WTC11 (cell line): ENCODE measurements at regions not wholly inside any gene's neighbourhood (a gene's known extent, or its start where the extent isn't known, plus 50 kb on each side); places are given as distances from the start of the nearest gene placed in this dataset.

Source experiments
- CBFB ChIP-seq: sonication (generic); formaldehyde crosslinking; IDR thresholded peaks from 2 replicates; pipeline ENCODE4 v1.8.1; 2022; ENCODE audit warnings: mild to moderate bottlenecking, low read depth, missing genetic modification reagents
- CREB1 ChIP-seq: sonication (generic); formaldehyde crosslinking; IDR thresholded peaks from 2 replicates; pipeline ENCODE4 v1.8.0; 2023; ENCODE audit warnings: mild to moderate bottlenecking, missing genetic modification reagents
- TF ChIP-seq, protein P1 (sequence below): fragments of 200-600 bp; IDR thresholded peaks from 2 replicates; pipeline ENCODE4 v1.8.0; 2022; ENCODE audit warnings: antibody characterized with exemption
- TF ChIP-seq, protein P2 (sequence below): fragments of 250-450 bp; sonication (Bioruptor Pico); IDR thresholded peaks from 2 replicates; pipeline ENCODE4 v1.9.0; 2021; ENCODE audit warnings: moderate library complexity, mild to moderate bottlenecking, inconsistent platforms, borderline replicate concordance
- TF ChIP-seq, protein P3 (sequence below): sonication (generic); formaldehyde crosslinking; IDR thresholded peaks from 2 replicates; pipeline ENCODE4 v1.8.0; 2023; ENCODE audit warnings: missing genetic modification reagents
- TF ChIP-seq, protein P4 (sequence below): sonication (generic); formaldehyde crosslinking; IDR thresholded peaks from 2 replicates; pipeline ENCODE4 v1.8.0; 2022; ENCODE audit warnings: mild to moderate bottlenecking, missing genetic modification reagents
- TF ChIP-seq, protein P5 (sequence below): sonication (generic); formaldehyde crosslinking; conservative IDR thresholded peaks from 2 replicates; pipeline ENCODE4 v1.8.1; 2022; ENCODE audit warnings: mild to moderate bottlenecking, missing genetic modification reagents
- TF ChIP-seq, protein P6 (sequence below): sonication (generic); formaldehyde crosslinking; IDR thresholded peaks from 2 replicates; pipeline ENCODE4 v1.8.1; 2023; ENCODE audit warnings: mild to moderate bottlenecking, moderate library complexity, missing genetic modification reagents
- TF ChIP-seq, protein P7 (sequence below): sonication (generic); formaldehyde crosslinking; IDR thresholded peaks from 2 replicates; pipeline ENCODE4 v1.8.1; 2022; ENCODE audit warnings: low read depth, missing genetic modification reagents, borderline replicate concordance
- TF ChIP-seq, protein P8 (sequence below): sonication (generic); formaldehyde crosslinking; IDR thresholded peaks from 2 replicates; pipeline ENCODE4 v1.8.0; 2022; ENCODE audit warnings: mild to moderate bottlenecking, missing genetic modification reagents

DNA sequence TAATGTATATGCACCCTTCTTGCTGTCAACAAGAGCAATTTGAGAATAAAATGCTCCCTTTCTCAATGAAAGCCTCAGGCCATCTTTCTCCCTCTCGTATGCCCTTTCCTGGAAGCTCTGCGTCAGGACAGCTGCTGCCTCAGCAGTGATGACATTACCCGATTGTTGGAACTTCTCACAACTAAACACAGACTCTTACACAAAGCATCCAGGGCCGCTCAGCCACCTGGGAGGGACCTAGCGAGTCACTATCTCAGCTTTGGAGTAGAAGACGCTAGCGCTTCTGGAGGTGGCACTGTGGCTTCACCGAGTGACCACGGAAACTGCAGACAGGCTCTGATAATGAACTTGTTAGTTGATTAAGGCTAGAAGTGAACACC, 153.2 kb upstream of the SOX1 start:
- TF ChIP-seq, protein P1, sequence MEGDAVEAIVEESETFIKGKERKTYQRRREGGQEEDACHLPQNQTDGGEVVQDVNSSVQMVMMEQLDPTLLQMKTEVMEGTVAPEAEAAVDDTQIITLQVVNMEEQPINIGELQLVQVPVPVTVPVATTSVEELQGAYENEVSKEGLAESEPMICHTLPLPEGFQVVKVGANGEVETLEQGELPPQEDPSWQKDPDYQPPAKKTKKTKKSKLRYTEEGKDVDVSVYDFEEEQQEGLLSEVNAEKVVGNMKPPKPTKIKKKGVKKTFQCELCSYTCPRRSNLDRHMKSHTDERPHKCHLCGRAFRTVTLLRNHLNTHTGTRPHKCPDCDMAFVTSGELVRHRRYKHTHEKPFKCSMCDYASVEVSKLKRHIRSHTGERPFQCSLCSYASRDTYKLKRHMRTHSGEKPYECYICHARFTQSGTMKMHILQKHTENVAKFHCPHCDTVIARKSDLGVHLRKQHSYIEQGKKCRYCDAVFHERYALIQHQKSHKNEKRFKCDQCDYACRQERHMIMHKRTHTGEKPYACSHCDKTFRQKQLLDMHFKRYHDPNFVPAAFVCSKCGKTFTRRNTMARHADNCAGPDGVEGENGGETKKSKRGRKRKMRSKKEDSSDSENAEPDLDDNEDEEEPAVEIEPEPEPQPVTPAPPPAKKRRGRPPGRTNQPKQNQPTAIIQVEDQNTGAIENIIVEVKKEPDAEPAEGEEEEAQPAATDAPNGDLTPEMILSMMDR, result no peak
- TF ChIP-seq, protein P2, sequence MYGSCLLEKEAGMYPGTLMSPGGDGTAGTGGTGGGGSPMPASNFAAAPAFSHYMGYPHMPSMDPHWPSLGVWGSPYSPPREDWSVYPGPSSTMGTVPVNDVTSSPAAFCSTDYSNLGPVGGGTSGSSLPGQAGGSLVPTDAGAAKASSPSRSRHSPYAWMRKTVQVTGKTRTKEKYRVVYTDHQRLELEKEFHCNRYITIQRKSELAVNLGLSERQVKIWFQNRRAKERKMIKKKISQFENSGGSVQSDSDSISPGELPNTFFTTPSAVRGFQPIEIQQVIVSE (CRISPR knock-in tag), result no peak
- TF ChIP-seq CBFB (CRISPR knock-in tag), result no peak
- TF ChIP-seq, protein P3, sequence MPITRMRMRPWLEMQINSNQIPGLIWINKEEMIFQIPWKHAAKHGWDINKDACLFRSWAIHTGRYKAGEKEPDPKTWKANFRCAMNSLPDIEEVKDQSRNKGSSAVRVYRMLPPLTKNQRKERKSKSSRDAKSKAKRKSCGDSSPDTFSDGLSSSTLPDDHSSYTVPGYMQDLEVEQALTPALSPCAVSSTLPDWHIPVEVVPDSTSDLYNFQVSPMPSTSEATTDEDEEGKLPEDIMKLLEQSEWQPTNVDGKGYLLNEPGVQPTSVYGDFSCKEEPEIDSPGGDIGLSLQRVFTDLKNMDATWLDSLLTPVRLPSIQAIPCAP (CRISPR knock-in tag), result no peak
- TF ChIP-seq, protein P4, sequence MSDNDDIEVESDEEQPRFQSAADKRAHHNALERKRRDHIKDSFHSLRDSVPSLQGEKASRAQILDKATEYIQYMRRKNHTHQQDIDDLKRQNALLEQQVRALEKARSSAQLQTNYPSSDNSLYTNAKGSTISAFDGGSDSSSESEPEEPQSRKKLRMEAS (CRISPR knock-in tag), result no peak
- TF ChIP-seq, protein P5, sequence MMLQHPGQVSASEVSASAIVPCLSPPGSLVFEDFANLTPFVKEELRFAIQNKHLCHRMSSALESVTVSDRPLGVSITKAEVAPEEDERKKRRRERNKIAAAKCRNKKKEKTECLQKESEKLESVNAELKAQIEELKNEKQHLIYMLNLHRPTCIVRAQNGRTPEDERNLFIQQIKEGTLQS (CRISPR knock-in tag), result no peak
- TF ChIP-seq, protein P6, sequence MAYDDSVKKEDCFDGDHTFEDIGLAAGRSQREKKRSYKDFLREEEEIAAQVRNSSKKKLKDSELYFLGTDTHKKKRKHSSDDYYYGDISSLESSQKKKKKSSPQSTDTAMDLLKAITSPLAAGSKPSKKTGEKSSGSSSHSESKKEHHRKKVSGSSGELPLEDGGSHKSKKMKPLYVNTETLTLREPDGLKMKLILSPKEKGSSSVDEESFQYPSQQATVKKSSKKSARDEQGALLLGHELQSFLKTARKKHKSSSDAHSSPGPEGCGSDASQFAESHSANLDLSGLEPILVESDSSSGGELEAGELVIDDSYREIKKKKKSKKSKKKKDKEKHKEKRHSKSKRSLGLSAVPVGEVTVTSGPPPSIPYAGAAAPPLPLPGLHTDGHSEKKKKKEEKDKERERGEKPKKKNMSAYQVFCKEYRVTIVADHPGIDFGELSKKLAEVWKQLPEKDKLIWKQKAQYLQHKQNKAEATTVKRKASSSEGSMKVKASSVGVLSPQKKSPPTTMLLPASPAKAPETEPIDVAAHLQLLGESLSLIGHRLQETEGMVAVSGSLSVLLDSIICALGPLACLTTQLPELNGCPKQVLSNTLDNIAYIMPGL (CRISPR knock-in tag), result no peak
- TF ChIP-seq CREB1 (CRISPR knock-in tag), result no peak
- TF ChIP-seq, protein P7, sequence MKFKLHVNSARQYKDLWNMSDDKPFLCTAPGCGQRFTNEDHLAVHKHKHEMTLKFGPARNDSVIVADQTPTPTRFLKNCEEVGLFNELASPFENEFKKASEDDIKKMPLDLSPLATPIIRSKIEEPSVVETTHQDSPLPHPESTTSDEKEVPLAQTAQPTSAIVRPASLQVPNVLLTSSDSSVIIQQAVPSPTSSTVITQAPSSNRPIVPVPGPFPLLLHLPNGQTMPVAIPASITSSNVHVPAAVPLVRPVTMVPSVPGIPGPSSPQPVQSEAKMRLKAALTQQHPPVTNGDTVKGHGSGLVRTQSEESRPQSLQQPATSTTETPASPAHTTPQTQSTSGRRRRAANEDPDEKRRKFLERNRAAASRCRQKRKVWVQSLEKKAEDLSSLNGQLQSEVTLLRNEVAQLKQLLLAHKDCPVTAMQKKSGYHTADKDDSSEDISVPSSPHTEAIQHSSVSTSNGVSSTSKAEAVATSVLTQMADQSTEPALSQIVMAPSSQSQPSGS (CRISPR knock-in tag), result no peak
- TF ChIP-seq, protein P8, sequence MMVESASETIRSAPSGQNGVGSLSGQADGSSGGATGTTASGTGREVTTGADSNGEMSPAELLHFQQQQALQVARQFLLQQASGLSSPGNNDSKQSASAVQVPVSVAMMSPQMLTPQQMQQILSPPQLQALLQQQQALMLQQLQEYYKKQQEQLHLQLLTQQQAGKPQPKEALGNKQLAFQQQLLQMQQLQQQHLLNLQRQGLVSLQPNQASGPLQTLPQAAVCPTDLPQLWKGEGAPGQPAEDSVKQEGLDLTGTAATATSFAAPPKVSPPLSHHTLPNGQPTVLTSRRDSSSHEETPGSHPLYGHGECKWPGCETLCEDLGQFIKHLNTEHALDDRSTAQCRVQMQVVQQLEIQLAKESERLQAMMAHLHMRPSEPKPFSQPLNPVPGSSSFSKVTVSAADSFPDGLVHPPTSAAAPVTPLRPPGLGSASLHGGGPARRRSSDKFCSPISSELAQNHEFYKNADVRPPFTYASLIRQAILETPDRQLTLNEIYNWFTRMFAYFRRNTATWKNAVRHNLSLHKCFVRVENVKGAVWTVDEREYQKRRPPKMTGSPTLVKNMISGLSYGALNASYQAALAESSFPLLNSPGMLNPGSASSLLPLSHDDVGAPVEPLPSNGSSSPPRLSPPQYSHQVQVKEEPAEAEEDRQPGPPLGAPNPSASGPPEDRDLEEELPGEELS (CRISPR knock-in tag), result no peak
